Right atrium auricular region (tissue), 2 donors: ENCODE measurements at regions not wholly inside any gene's neighbourhood (a gene's known extent, or its start where the extent isn't known, plus 50 kb on each side); places are given as distances from the start of the nearest gene placed in this dataset.

Experiments used
- DNase-seq: peaks from one replicate; pipeline ENCODE4 v3.0.0-alpha.2; 2019; ENCODE audit warnings: low spot score
- H3K27ac ChIP-seq, 2 donors: fragments of 200-600 bp; sonication (generic); 1 replicate in 1 of 2; 2 replicates in 1 of 2; pipeline ENCODE4 v1.5.1; 2016 to 2019
- H3K27me3 ChIP-seq, 2 donors: fragments of 200-600 bp; sonication (generic); one replicate each; pipeline versions ENCODE4 v1.5.1 to v1.6.0; 2017 to 2019
- H3K36me3 ChIP-seq: fragments of 200-600 bp; sonication (generic); one replicate; pipeline ENCODE4 v1.5.1; 2016
- H3K4me1 ChIP-seq, 2 donors: fragments of 200-600 bp; sonication (generic); one replicate each; pipeline versions ENCODE4 v1.5.1 to v1.6.0; 2017 to 2019
- H3K4me3 ChIP-seq, 2 donors: fragments of 200-600 bp; sonication (generic); 1 replicate in 1 of 2; 2 replicates in 1 of 2; pipeline ENCODE4 v1.5.1; 2017 to 2019; ENCODE audit warnings: mild to moderate bottlenecking in 1 of 2, moderate library complexity in 1 of 2
- H3K9me3 ChIP-seq, 2 donors: fragments of 200-600 bp; sonication (generic); one replicate each; pipeline ENCODE4 v1.5.1; 2019
- TF ChIP-seq, protein P1 (sequence below), 2 donors: fragments of 200-600 bp; sonication (generic); IDR thresholded peaks; one replicate each; pipeline ENCODE4 v1.5.1; 2019; ENCODE audit warnings: antibody characterized with exemption in 2 of 2

DNA sequence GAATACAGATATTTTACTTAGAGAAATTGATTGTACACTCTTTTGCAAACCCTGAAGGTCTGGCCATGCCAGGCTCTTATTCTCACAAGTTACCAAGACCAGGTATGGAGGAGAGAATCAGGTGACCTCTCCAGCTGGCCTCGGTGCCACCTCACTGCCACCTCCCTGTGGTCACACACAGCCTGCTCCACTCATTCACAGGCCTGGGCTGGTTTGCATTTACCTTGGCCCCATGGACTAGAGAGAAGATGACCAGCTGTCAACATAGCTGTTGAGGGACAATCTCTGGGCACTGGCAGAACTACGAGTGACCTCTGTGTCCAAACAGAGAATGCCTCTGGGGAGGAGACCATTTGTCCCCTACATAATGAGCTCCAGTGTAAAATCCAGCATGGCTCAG is 291.2 kb upstream of the RUNX1 start:
- no peaks in the 10 kb centered on the region for H3K36me3 ChIP-seq
- DNase-seq, result no peak
- TF ChIP-seq, protein P1, sequence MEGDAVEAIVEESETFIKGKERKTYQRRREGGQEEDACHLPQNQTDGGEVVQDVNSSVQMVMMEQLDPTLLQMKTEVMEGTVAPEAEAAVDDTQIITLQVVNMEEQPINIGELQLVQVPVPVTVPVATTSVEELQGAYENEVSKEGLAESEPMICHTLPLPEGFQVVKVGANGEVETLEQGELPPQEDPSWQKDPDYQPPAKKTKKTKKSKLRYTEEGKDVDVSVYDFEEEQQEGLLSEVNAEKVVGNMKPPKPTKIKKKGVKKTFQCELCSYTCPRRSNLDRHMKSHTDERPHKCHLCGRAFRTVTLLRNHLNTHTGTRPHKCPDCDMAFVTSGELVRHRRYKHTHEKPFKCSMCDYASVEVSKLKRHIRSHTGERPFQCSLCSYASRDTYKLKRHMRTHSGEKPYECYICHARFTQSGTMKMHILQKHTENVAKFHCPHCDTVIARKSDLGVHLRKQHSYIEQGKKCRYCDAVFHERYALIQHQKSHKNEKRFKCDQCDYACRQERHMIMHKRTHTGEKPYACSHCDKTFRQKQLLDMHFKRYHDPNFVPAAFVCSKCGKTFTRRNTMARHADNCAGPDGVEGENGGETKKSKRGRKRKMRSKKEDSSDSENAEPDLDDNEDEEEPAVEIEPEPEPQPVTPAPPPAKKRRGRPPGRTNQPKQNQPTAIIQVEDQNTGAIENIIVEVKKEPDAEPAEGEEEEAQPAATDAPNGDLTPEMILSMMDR (IDR thresholded peaks at IDR 0.05), result no peak
- H3K9me3 ChIP-seq, result no peaks in the 10 kb centered on the region
- H3K27ac ChIP-seq, result no peak overlapping the region
- no peaks in the 10 kb centered on the region for H3K27me3 ChIP-seq
- H3K4me1 ChIP-seq, result no peaks in the 10 kb centered on the region
- no peak overlapping the region for H3K4me3 ChIP-seq

DNA sequence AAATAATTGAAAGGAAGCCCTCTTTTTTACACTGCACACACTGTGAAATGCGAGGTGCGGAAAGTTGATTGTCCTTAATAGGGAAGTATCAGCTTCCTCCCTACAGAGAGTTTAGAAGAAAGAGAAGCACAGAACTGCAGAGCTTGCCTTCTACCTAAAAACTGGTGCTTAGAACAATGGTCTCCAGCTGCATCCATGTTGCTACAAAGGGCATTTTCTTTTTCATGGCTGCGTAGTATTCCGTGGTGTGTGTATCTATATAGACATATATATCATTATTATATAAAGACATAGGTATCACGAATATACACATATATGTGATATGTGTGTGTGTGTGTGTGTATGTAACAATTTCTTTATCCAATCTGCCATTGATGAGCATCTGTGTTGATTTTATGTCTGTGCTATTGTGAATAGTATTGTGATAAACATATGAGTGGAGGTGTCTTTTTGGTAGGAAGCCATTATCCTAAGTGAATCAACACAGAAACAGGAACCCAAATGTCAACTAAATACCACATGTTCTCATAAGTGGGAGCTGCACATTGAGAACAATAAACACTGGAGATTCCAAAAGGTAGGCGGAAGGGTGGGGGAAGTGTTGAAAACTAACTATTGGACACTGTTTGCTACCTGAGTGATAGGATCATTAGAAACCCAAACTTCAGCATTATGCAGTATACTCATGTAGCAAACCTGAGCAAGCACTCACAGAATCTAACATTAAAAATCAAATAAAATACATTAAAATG is 290.0 kb upstream of the RUNX1 start:
- H3K4me1 ChIP-seq, result no peaks in the 10 kb centered on the region
- TF ChIP-seq, protein P1 (IDR thresholded peaks at IDR 0.05), result no peak
- H3K36me3 ChIP-seq, result no peaks in the 10 kb centered on the region
- no peak overlapping the region for H3K4me3 ChIP-seq
- H3K27me3 ChIP-seq, result no peaks in the 10 kb centered on the region
- DNase-seq, result no peak
- no peak overlapping the region for H3K27ac ChIP-seq
- no peaks in the 10 kb centered on the region for H3K9me3 ChIP-seq

DNA sequence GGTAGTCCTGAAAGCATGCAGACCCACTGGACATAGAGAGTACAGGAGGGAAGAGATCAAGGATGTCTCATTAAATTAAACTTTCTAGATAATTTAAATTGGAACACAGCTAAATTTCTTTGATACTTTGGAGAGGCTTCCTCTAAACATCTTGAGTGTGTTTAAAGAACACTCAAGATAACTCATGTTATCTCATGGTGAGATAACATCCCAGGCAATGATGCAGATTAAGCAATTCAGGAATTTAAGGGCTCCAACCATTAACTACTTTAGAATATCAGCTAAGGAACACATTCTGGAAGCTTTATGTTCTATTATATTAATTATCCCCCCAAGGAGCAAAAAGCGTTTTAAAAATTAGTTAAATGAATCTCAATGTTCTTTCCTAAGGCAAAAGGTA is 289.2 kb upstream of the RUNX1 start:
- H3K4me3 ChIP-seq, result no peak overlapping the region

DNA sequence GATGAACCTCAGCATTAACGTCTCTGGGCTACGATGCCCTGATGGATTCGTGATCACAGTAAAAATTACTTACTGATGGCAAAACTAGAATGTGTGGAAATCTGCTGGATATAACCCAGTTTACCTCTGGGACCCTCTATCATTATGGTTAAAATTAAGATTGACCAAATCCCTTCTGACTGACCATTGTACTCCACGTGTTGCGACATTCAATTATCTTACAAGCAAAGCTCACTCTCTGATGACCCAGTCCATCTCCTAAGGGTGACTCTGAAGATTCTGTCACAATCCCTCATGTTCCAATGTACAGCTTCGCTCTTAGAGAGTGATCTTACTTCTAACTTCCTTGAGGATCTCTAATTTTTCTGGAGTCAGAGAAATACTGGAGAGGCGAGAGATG is 288.5 kb upstream of the RUNX1 start:
- Histone ChIP-seq H3K4me3 (no peak overlapping the region), H3K27me3 (no peaks in the 10 kb centered on the region), H3K9me3 (no peaks in the 10 kb centered on the region), H3K27ac (no peak overlapping the region), H3K4me1 (no peaks in the 10 kb centered on the region), H3K36me3 (no peaks in the 10 kb centered on the region)
- TF ChIP-seq, protein P1 (IDR thresholded peaks at IDR 0.05), result no peak
- no peak for DNase-seq

More for the DNA sequence above, 289.2 kb upstream of the RUNX1 start:
- no peaks in the 10 kb centered on the region for H3K4me1 ChIP-seq
- DNase-seq, result no peak
- TF ChIP-seq, protein P1 (IDR thresholded peaks at IDR 0.05), result no peak
- H3K27ac ChIP-seq, result no peak overlapping the region
- H3K27me3 ChIP-seq, result no peaks in the 10 kb centered on the region
- H3K36me3 ChIP-seq, result no peaks in the 10 kb centered on the region
- no peaks in the 10 kb centered on the region for H3K9me3 ChIP-seq

DNA sequence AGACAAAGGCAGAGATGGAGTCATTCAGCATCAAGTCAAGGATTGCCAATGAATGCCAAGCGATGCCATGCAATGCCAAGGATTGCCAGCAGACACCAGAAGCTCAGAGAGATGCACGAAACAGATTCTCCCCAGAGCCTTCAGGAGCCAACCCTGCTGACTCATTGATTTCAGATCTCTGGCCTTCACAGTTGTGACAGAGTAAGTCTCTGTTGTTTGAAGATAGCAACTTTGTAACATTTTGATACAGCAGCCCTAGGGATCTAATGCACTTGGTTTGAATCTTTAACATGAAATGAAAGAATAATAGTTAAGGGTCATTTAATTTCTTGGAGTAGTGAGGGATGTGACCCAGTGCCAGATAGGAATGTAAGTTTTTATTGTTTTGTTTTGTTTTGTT is 287.4 kb upstream of the RUNX1 start:
- no peak overlapping the region for H3K27ac ChIP-seq
- no peaks in the 10 kb centered on the region for H3K4me1 ChIP-seq
- H3K9me3 ChIP-seq, result no peaks in the 10 kb centered on the region
- TF ChIP-seq, protein P1 (IDR thresholded peaks at IDR 0.05), result no peak
- no peaks in the 10 kb centered on the region for H3K27me3 ChIP-seq
- DNase-seq, result no peak
- H3K36me3 ChIP-seq, result no peaks in the 10 kb centered on the region
- no peak overlapping the region for H3K4me3 ChIP-seq

DNA sequence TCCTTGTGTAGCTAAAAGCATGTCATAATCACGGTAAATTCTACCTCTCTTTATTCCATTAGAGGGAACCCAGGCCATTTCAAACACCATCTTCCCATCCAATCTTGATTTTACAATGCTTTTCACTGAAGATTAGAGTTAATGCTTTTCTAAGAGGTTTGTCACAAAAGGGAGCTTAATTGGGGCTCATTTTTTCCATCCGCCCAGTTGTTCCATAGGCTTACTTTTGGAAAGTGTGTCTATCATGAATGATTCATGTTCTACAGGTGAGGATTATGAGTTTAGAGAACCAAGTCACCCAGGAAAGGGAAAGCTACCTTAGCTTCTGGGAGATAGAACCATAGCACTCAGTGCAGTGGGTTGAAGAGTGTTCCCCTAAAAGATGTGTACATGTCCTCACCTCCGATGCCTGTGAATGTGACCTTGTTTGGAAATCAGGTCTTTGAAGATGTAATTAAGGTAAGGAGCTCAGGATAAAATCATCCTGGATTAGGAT is 286.9 kb upstream of the RUNX1 start:
- no peak overlapping the region for H3K27ac ChIP-seq
- TF ChIP-seq, protein P1 (IDR thresholded peaks at IDR 0.05), result no peak
- no peaks in the 10 kb centered on the region for H3K9me3 ChIP-seq
- no peak for DNase-seq
- no peaks in the 10 kb centered on the region for H3K4me1 ChIP-seq
- no peaks in the 10 kb centered on the region for H3K36me3 ChIP-seq
- H3K27me3 ChIP-seq, result no peaks in the 10 kb centered on the region
- H3K4me3 ChIP-seq, result no peak overlapping the region
